SK-N-MC (cell line): ENCODE measurements at regions not wholly inside any gene's neighbourhood (a gene's known extent, or its start where the extent isn't known, plus 50 kb on each side); places are given as distances from the start of the nearest gene placed in this dataset.

Experiments
- EZH2 ChIP-seq: fragments of 200-600 bp; sonication (generic); IDR thresholded peaks from one replicate; pipeline ENCODE4 v1.6.1; 2017; ENCODE audit warnings: antibody characterized with exemption
- FOXP2 ChIP-seq: optimal IDR thresholded peaks from 2 replicates; pipeline ENCODE3; 2011; ENCODE audit warnings: mild to moderate bottlenecking, moderate library complexity; ENCODE audit not compliant: insufficient read depth; ENCODE audit errors: extremely low read length, control extremely low read depth
- POLR2AphosphoS5 ChIP-seq: IDR thresholded peaks from 2 replicates; pipeline ENCODE4 v1.6.1; 2012; ENCODE audit warnings: mild to moderate bottlenecking, low read depth, low read length, borderline replicate concordance

- TF ChIP-seq POLR2AphosphoS5 (no peak), EZH2 (no peak), FOXP2 (no peak)
Measured at GRCh38 chr7:48755061-48755555, 169.2 kb upstream of the CDC14C start.
